ENCODE measurements at regions not wholly inside any gene's neighbourhood (a gene's known extent, or its start where the extent isn't known, plus 50 kb on each side); places are given as distances from the start of the nearest gene placed in this dataset.
"Not testable (repeated sequence)": the region's sequence is repeated elsewhere in the genome, so short reads cannot be mapped to it uniquely, and the experiment has no call there.

DNA sequence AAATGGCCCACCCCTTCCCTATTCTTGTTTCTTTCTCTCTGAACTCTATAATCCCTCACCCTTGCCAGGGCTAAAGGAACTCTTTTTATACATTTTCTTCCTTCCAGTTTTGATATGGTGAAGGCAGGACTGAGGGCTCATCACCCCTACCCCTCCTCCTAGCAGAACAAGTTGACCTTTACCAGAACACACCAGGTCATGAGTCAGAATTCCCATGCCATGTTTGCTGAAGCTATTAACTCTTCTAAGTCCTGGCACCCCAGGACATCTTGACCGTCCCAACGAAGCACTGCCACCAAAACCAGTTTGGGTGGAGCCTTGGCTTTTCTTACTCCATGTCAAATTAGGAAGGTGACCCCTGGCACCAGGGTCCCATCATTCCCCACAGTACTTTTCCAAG is 57.5 kb upstream of the DYNLT3 start:
- Mint-ChIP-seq H3K9me3 (no peaks in the 10 kb centered on the region), H3K4me3 (no peak overlapping the region), H3K27me3 (peaks cover 24% of the 10 kb centered on the region), H3K4me1 (ENCODE audit: low read depth) (no peaks in the 10 kb centered on the region), H3K27ac (no peak overlapping the region), H3K36me3 (ENCODE audit: low read depth) (no peaks in the 10 kb centered on the region)
- intact Hi-C loops (cut with micrococcal nuclease), result no loop called here

DNA sequence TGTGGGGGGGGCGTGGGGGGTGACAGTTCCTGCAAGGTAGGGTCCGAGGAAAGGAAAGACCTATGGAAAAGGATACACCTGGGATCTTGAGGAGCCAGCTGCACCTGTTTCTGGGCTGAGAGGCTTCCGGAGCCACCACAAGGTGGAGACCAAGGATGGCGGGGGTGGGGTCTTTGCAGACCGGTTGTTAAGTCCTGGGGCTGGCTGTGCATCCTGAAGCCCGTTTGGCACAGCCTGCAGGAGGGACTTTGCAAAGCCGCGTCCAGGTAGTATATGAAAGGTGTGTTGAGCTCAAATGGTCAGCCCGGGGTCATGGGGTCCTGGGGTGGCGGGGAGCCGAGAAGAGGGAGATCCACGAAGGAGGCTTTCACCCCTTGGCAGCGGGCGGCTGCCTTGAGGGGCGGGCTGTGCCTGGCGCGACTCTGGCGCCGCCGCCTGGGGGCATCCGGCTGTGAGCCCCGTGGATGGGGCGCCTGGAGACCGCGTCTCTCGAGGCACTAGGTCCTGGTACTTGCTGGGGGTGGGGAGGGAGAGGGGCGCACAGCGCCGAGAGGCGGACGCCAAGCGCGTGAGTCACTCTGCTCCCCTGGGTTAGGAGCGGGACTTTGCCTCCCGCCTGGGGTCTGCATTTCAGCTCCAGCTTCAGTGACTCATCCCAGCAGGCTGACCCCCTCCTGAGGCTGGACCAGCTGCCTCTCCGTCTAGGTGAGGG is 58.2 kb upstream of the DYNLT3 start:
- H3K27ac Mint-ChIP-seq, result no peak overlapping the region
- intact Hi-C loops (cut with micrococcal nuclease), result no loop called here
- no peak overlapping the region for H3K4me3 Mint-ChIP-seq
- H3K9me3 Mint-ChIP-seq, result no peaks in the 10 kb centered on the region
- H3K27me3 Mint-ChIP-seq, result peaks cover 24% of the 10 kb centered on the region
- no peaks in the 10 kb centered on the region for H3K36me3 Mint-ChIP-seq (ENCODE audit: low read depth)
- no peaks in the 10 kb centered on the region for H3K4me1 Mint-ChIP-seq (ENCODE audit: low read depth)

DNA sequence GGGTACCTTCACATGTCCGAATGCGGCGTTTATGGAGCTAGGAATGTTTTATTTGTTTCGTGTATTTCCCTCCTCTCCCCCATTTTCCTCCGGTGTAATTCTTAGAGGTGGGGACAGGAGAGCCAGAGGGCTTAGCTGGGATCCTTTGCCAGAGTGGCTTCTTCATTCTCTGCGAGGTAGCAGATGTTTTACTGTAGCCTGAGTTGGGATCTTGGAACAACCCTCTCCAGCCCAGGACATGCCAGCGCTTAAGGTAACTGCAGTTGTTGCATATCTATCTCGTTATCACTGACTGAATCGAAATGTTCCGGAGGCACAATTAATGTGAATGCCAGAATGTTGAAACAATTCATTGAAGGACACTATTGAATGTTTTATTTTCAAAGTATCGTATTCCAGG is 59.0 kb upstream of the DYNLT3 start:
- no peaks in the 10 kb centered on the region for H3K36me3 Mint-ChIP-seq (ENCODE audit: low read depth)
- no peaks in the 10 kb centered on the region for H3K4me1 Mint-ChIP-seq (ENCODE audit: low read depth)
- H3K27me3 Mint-ChIP-seq, result peaks cover 24% of the 10 kb centered on the region
- no peaks in the 10 kb centered on the region for H3K9me3 Mint-ChIP-seq
- no peak overlapping the region for H3K27ac Mint-ChIP-seq
- no peak overlapping the region for H3K4me3 Mint-ChIP-seq
- intact Hi-C loops (cut with micrococcal nuclease), result no loop called here

DNA sequence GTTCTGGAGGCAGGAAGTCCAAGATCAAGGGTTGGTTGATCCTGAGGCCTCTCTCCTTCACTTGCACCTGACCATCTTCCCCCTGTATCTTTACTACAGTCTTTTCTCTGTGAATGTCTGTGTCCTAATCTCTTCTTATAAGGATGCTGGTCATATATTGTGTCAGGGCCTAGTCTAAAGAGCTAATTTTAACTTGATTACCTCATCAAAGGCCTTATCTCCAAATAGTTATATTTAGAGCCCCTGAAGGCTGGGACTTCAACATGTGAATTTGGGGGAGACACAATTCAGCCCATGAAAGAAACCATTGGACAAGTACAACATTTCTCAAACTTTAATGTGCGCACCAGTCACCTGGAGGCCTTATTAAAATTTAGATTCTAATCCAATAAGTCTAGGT is 62.8 kb upstream of the DYNLT3 start:
- H3K27me3 Mint-ChIP-seq, result peaks cover 13% of the 10 kb centered on the region
- intact Hi-C loops (cut with micrococcal nuclease), result no loop called here

DNA sequence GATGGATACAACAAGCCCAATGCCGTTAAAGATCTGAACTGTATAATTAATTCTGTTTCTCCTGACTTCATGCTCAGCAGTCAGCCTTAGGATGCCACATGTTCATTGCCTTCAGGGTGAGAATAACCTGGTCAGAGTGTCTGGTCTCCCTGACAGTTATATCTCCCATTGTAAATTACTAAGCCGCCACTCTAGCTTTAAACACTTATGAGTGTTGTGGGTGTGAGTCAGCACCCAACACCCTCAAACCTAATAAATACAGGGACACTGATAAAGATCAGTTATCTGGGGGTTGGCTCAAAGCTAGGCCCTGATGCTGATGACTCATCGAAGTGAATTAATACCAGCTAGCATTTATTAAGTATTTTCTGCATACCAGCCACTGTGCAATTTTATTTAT is 64.9 kb upstream of the DYNLT3 start:
- intact Hi-C loops (cut with micrococcal nuclease), result no loop called here
- H3K36me3 Mint-ChIP-seq (ENCODE audit: low read depth), result no peaks in the 10 kb centered on the region
- no peak overlapping the region for H3K27ac Mint-ChIP-seq
- H3K4me1 Mint-ChIP-seq (ENCODE audit: low read depth), result no peaks in the 10 kb centered on the region
- H3K27me3 Mint-ChIP-seq, result peaks cover under 1% of the 10 kb centered on the region
- no peak overlapping the region for H3K4me3 Mint-ChIP-seq
- no peaks in the 10 kb centered on the region for H3K9me3 Mint-ChIP-seq

More for the DNA sequence above, 62.8 kb upstream of the DYNLT3 start:
- no peaks in the 10 kb centered on the region for H3K9me3 Mint-ChIP-seq
- H3K4me1 Mint-ChIP-seq (ENCODE audit: low read depth), result no peaks in the 10 kb centered on the region
- H3K4me3 Mint-ChIP-seq, result no peak overlapping the region
- H3K36me3 Mint-ChIP-seq (ENCODE audit: low read depth), result no peaks in the 10 kb centered on the region
- H3K27ac Mint-ChIP-seq, result no peak overlapping the region

DNA sequence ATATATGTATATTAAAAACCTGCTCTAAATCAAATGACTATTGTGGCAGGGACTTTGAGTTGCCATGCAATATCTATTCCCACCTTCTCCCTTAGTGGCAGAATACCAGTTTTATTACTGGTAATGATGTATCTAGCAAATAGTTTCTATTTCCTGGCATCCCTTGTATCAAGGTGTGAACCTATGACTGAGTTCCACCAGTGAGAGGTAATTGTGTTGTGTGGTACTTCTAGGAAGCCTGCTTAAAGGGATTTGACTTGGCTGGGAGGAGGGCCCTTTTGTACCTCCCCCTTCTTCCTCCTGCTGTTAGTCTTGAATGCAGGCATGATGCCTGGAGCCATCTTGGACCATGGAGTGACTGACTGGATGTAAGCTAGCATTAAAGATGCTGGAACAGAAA is 65.4 kb upstream of the DYNLT3 start:
- H3K27me3 Mint-ChIP-seq, result no peaks in the 10 kb centered on the region
- H3K9me3 Mint-ChIP-seq, result no peaks in the 10 kb centered on the region
- H3K36me3 Mint-ChIP-seq (ENCODE audit: low read depth), result no peaks in the 10 kb centered on the region
- no peaks in the 10 kb centered on the region for H3K4me1 Mint-ChIP-seq (ENCODE audit: low read depth)
- intact Hi-C loops (cut with micrococcal nuclease), result no loop called here
- no peak overlapping the region for H3K4me3 Mint-ChIP-seq
- H3K27ac Mint-ChIP-seq, result no peak overlapping the region

DNA sequence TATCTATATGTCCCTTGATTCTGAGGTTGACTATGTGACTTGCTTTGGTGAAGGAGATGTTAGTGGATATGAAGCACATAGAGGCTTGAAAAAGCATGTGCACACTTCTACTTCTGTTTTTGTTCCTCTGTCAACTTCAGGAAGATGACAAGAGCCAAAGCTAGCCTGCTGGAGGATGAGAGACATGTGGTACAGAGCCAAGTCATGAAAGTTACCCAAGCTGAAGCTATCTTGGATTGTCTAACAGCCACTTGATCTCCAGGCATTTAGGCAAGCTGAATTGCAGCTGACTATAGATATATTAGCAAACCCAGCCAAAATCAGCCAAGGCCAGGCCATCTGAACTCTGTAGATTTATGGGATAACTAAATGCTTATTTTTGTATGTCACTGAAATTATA is 70.8 kb upstream of the DYNLT3 start:
- no peak overlapping the region for H3K4me3 Mint-ChIP-seq
- H3K36me3 Mint-ChIP-seq (ENCODE audit: low read depth), result no peaks in the 10 kb centered on the region
- H3K4me1 Mint-ChIP-seq (ENCODE audit: low read depth), result no peaks in the 10 kb centered on the region
- peaks cover 1% of the 10 kb centered on the region for H3K27me3 Mint-ChIP-seq
- intact Hi-C loops (cut with micrococcal nuclease), result no loop called here
- H3K9me3 Mint-ChIP-seq, result no peaks in the 10 kb centered on the region
- no peak overlapping the region for H3K27ac Mint-ChIP-seq

DNA sequence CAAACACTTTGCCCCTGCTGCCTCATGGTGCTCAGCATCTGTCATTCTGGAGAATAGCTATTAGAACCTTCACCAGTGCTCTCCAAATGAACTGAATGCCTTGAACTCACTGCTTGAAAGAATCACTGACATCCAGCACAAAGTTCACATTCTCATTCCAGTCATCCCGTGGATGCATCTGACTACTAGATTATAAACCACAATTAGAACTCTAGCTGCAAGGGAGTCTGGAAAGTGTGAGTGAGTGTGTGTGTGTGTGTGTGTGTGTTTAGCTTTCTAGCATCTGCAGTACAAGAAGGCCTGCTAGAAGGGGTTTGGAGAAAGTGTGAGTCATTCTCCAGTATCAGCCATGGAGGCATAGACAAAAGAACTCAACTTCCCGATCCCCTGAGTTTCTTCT is 71.3 kb upstream of the DYNLT3 start:
- intact Hi-C loops (cut with micrococcal nuclease), result no loop called here
- Mint-ChIP-seq H3K27me3 (peaks cover 1% of the 10 kb centered on the region), H3K4me3 (no peak overlapping the region), H3K27ac (no peak overlapping the region), H3K36me3 (ENCODE audit: low read depth) (no peaks in the 10 kb centered on the region), H3K9me3 (no peaks in the 10 kb centered on the region), H3K4me1 (ENCODE audit: low read depth) (no peaks in the 10 kb centered on the region)

DNA sequence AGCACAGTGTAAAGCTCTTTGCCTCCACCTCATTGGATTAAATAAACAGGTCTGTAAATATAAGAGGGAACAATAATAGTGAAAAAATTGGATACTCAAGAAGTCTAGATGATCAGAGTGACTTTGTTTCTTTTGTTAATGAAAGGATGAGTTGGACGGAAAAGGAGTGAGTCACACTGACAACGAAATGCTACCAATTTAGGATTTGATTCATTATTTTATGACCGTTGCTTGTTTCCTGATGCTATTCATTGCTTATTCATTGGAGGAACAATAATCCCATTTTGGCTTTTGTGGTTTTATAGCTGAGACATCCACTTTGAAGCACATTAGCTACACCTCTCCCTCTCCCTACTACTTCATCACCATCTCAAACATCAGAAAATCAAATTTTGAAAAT is 74.4 kb upstream of the DYNLT3 start:
- H3K9me3 Mint-ChIP-seq, result no peaks in the 10 kb centered on the region
- intact Hi-C loops (cut with micrococcal nuclease), result no loop called here
- H3K27ac Mint-ChIP-seq, result no peak overlapping the region
- H3K36me3 Mint-ChIP-seq (ENCODE audit: low read depth), result no peaks in the 10 kb centered on the region
- H3K4me3 Mint-ChIP-seq, result no peak overlapping the region
- peaks cover 1% of the 10 kb centered on the region for H3K27me3 Mint-ChIP-seq
- no peaks in the 10 kb centered on the region for H3K4me1 Mint-ChIP-seq (ENCODE audit: low read depth)

DNA sequence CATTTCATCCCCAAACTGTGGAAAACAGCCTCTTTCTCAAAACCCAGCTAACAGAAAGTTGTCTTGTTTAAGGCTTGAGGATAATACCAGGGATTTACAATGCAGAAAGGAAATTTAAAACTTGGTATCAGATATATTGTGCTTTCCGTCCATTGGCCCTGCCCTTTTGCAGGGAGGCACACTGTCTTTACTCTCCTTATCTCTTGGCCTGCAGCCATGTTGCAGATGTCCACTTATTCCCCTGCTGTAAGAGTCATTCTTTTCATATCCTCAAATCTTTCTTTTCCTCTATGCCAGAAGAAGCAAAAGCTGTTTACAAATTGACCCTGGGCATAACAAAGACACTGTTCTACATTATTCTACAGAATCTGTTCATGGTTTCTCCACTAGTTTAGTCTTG is 75.6 kb upstream of the DYNLT3 start:
- H3K4me3 Mint-ChIP-seq, result no peak overlapping the region
- no peak overlapping the region for H3K27ac Mint-ChIP-seq
- H3K27me3 Mint-ChIP-seq, result peaks cover 1% of the 10 kb centered on the region
- intact Hi-C loops (cut with micrococcal nuclease), result no loop called here
- no peaks in the 10 kb centered on the region for H3K4me1 Mint-ChIP-seq (ENCODE audit: low read depth)
- no peaks in the 10 kb centered on the region for H3K36me3 Mint-ChIP-seq (ENCODE audit: low read depth)
- no peaks in the 10 kb centered on the region for H3K9me3 Mint-ChIP-seq

DNA sequence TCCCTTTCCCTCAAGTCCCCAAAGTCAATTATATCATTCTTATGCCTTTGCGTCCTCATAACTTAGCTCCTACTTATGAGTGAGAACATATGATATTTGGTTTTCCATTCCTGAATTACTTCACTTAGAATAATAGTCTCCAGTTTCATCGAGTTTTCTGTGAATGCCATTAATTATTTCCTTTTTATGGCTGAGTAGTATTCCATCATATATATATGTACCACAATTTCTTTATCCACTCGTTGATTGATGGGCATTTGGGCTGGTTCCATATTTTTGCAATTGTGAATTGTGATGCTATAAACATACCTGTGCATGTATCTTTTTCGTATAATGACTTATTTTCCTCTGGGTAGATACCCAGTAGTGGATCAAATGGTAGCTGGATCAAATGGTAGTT is 78.4 kb upstream of the DYNLT3 start:
- intact Hi-C loops (cut with micrococcal nuclease), result loop anchor here (2.0 to 5.0 kb wide), 2 partner anchors 241 to 402 kb away; partner anchors contain the start of gene RPGR
- H3K27ac Mint-ChIP-seq; H3K4me1 Mint-ChIP-seq (ENCODE audit: low read depth); H3K9me3 Mint-ChIP-seq; H3K27me3 Mint-ChIP-seq; H3K36me3 Mint-ChIP-seq (ENCODE audit: low read depth); H3K4me3 Mint-ChIP-seq: not testable (repeated sequence)

DNA sequence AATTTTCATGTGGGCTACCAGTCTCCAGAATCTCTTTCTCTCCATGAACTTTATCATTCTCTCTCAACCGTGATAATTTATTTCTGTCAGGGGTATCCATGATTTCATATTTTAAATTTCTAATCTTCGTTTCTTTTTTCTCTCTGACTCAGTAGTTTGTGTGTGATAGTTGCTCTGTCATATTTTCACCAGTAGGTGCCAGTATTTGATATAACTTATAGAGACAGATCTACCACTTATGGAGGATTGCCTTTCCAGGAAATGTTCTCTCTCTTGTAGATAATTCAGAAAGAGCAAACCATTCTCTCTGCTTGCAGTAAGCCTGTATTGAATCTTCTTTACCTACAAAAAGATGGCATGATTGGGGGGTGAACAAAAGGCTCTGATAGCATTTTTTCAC is 79.3 kb upstream of the DYNLT3 start:
- no peak overlapping the region for H3K4me3 Mint-ChIP-seq
- peaks cover 1% of the 10 kb centered on the region for H3K27me3 Mint-ChIP-seq
- no peaks in the 10 kb centered on the region for H3K9me3 Mint-ChIP-seq
- no peaks in the 10 kb centered on the region for H3K36me3 Mint-ChIP-seq (ENCODE audit: low read depth)
- no peak overlapping the region for H3K27ac Mint-ChIP-seq
- H3K4me1 Mint-ChIP-seq (ENCODE audit: low read depth), result no peaks in the 10 kb centered on the region
- intact Hi-C loops (cut with micrococcal nuclease), result loop anchor here (2.0 to 5.0 kb wide), 2 partner anchors 240 to 401 kb away; partner anchors contain the start of gene RPGR

DNA sequence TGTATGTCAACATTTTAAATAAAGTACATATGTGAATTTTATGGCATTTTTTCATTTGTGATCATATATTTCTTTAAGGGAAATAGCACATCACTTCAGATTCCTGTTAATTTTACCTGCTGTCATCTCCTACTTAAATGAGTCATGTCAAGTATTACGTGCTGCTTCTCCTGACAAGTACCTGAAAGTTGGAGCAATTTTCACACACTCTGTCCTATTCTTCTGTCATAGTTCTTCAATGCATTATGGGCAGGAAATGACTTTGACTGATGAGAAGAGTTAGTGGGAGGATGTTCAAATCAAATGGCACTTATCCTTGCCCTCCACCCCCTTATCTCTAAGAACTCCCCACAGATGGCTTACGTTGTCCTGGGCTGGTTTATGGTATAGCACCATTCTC is 64.2 kb upstream of the SYTL5 start:
- H3K36me3 Mint-ChIP-seq (ENCODE audit: low read depth), result no peaks in the 10 kb centered on the region
- no peaks in the 10 kb centered on the region for H3K4me1 Mint-ChIP-seq (ENCODE audit: low read depth)
- H3K4me3 Mint-ChIP-seq, result no peak overlapping the region
- intact Hi-C loops (cut with micrococcal nuclease), result no loop called here
- no peaks in the 10 kb centered on the region for H3K9me3 Mint-ChIP-seq
- H3K27me3 Mint-ChIP-seq, result peaks cover 2% of the 10 kb centered on the region
- H3K27ac Mint-ChIP-seq, result no peak overlapping the region

DNA sequence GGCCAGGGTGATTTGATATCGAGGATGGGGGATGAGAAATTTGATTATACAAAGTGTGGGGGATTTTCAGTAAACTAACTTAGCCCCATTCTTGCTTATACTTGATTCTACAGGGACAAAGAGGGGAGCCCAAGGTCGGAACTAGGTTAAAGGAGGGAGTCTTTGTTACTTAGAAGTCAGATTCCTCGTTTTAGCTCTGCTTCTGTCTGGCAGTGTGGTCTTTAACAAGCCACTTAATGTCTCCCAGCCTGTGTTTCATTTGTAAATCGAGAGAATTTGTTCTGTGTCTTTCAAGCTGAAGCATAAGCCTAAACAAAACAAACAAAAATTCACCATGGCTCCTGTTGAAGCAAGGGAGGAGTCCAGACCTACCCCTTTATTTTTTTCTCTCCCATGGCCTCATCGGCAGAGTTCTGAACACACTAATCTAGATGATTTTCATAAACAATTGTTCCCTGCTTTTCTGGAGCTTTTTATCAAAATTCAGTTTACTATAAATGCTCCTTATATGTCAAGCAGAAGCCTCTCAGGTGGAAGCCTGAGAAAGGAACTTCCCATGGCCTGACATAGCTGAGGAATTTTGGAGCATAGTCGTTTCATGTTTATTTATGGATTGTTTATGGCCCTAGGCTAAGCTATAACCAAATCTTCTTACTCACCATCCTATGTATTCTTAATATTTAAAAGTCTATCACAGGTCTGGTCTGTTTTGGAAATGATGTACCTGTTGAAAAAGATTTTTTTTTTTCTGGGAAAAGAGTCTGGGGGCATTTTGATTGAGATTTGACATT is 62.6 kb upstream of the SYTL5 start:
- Mint-ChIP-seq H3K27ac (no peak overlapping the region), H3K9me3 (no peaks in the 10 kb centered on the region), H3K4me1 (ENCODE audit: low read depth) (no peaks in the 10 kb centered on the region), H3K36me3 (ENCODE audit: low read depth) (no peaks in the 10 kb centered on the region), H3K4me3 (no peak overlapping the region), H3K27me3 (peaks cover 2% of the 10 kb centered on the region)
- intact Hi-C loops (cut with micrococcal nuclease), result no loop called here

DNA sequence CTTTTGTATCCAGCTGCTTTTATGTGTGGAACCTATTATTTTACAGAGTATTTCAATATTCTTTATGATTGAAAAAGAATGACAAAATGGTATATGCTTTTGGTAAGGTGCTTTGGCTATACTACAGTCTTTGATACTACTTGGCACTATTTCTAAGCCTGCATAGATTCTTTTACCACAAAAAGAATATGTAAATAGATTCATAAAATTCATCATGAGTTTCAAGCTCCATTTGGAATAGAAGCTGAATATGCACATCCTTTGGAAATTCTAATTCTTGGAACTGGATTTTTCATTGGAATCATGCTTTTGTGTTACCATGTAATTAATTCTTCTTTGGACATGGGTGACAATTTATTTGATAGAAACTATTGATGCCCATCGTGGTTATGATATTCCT is 60.2 kb upstream of the SYTL5 start:
- peaks cover 2% of the 10 kb centered on the region for H3K27me3 Mint-ChIP-seq
- H3K36me3 Mint-ChIP-seq (ENCODE audit: low read depth), result no peaks in the 10 kb centered on the region
- no peaks in the 10 kb centered on the region for H3K4me1 Mint-ChIP-seq (ENCODE audit: low read depth)
- no peaks in the 10 kb centered on the region for H3K9me3 Mint-ChIP-seq
- intact Hi-C loops (cut with micrococcal nuclease), result no loop called here
- no peak overlapping the region for H3K4me3 Mint-ChIP-seq
- no peak overlapping the region for H3K27ac Mint-ChIP-seq
